Muscle layer of colon (tissue), 2 donors: ENCODE measurements at regions not wholly inside any gene's neighbourhood (a gene's known extent, or its start where the extent isn't known, plus 50 kb on each side); places are given as distances from the start of the nearest gene placed in this dataset.
"Not testable (repeated sequence)": the region's sequence is repeated elsewhere in the genome, so short reads cannot be mapped to it uniquely, and the experiment has no call there.

ENCODE experiments used
- H3K27ac ChIP-seq: one replicate; pipeline ENCODE4 v1.7.0; 2013; ENCODE audit warnings: low read depth, mild to moderate bottlenecking, low read length, moderate library complexity
- H3K27me3 ChIP-seq, 2 donors: one replicate each; pipeline ENCODE4 v1.7.0; 2013; ENCODE audit warnings: low read length in 2 of 2, mild to moderate bottlenecking in 2 of 2; ENCODE audit not compliant: insufficient read depth in 2 of 2, control insufficient read depth in 1 of 2
- H3K36me3 ChIP-seq: one replicate; pipeline ENCODE4 v1.7.0; 2013; ENCODE audit warnings: mild to moderate bottlenecking, low read length; ENCODE audit not compliant: insufficient read depth
- H3K4me1 ChIP-seq: one replicate; pipeline ENCODE4 v1.7.0; 2013; ENCODE audit warnings: mild to moderate bottlenecking, low read length; ENCODE audit not compliant: insufficient read depth
- H3K4me3 ChIP-seq, 2 donors: one replicate each; pipeline ENCODE4 v1.7.0; 2013; ENCODE audit warnings: low read length in 2 of 2, low read depth in 1 of 2, mild to moderate bottlenecking in 1 of 2, moderate library complexity in 1 of 2
- H3K9ac ChIP-seq: one replicate; pipeline ENCODE4 v1.7.0; 2013; ENCODE audit warnings: low read length
- H3K9me3 ChIP-seq: one replicate; pipeline ENCODE4 v1.7.0; 2013; ENCODE audit warnings: mild to moderate bottlenecking, low read length
- donor health status: abdominal sarcoma.
- donor health status: Adenocarcinoma of cecum.

DNA sequence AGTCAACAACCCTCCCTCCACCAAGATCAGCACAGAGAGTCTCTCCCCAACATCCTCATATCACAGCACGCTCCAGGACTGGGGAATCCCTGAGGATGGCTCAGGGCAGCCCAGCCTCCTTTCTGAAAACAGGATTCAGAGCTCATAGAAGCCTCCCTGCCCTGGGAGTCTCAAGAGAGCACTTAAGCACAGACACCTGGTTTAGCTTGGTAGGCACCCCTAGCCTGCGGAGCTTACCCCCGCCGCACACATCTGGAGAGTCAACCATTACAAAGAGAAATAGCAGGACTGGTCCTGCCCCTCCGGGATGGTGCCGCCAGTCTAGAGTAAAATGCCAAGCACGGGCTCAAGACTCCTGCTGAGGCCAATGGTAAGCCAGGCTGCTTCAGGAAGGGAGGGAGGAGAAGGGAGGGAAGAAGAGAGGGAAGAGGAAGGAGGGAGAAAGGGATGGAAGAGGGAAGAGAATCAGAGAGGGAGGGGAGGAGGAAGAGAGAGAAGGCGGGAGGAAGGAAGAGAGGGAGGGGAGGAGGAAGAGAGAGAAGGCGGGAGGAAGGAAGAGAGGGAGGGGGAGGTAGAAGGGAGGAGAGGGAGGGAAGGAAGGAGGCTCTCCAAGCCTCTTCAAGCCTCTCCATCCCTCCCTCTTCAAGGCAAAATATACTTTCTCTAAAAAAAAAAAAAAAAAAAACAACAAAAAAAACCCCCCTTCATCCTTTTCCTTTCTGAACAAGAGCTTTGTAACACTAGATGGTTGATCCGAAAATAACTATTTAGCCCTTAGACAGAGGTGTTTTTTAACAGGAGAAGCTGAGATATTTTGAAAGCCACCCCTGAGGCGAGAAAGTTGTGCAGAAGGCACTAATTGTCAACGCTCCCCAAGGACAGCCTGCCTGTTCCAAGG is 278.6 kb upstream of the TLE3 start:
- Histone ChIP-seq H3K36me3 (no peaks in the 10 kb centered on the region), H3K27me3 (no peaks in the 10 kb centered on the region), H3K9ac (peak overlapping the region; percentile 31), H3K27ac (peak overlapping the region; percentile 48), H3K9me3 (no peaks in the 10 kb centered on the region), H3K4me3 (peak overlapping the region in 1 of 2 donors; percentile 49), H3K4me1 (peaks cover 37% of the 10 kb centered on the region)

DNA sequence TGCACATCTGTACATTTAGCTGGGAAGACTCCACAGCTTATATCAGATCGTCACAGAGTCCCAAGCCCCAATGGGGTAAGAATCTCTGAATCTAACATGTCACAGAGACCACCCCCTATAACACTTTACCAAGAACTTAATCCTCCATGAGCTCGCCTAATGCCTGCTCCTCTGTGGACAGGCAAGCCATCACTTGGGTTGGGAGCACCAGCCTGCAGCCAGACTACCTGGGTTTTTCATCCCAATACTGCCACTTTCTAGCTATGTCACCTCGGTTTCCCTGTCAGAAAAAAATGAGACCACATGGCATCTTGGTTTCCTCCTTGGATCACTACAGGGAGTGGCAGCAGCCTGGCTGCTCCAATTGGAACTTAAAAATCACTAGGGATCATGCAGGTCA is 277.9 kb upstream of the TLE3 start:
- Histone ChIP-seq H3K27ac (no peak overlapping the region), H3K36me3 (no peaks in the 10 kb centered on the region), H3K27me3 (no peaks in the 10 kb centered on the region), H3K9ac (no peak overlapping the region), H3K9me3 (no peaks in the 10 kb centered on the region), H3K4me1 (peaks cover 37% of the 10 kb centered on the region), H3K4me3 (no peak overlapping the region)

DNA sequence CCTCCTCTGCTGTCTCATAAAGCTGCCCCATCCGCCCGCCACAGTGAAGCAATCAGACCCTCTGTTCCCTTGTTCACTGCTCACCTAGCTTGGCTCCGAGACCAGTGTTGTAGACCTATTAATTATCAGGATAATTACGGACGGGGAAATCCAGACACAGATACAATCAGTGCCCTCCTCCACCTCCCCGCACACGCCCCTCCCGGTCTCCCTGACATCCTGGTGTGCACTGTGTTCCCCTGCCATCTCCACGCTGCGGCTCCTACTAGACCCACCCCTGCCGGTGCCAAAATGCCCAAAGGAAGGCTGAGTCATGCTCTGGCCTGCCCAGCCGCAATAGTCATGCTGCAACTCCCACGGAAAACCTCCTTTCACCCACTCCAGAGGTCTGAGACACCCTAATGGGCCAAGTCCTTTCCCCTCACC is 277.3 kb upstream of the TLE3 start:
- Histone ChIP-seq H3K9ac (no peak overlapping the region), H3K9me3 (no peaks in the 10 kb centered on the region), H3K36me3 (no peaks in the 10 kb centered on the region), H3K4me1 (peaks cover 37% of the 10 kb centered on the region), H3K27ac (no peak overlapping the region), H3K27me3 (no peaks in the 10 kb centered on the region), H3K4me3 (no peak overlapping the region)

DNA sequence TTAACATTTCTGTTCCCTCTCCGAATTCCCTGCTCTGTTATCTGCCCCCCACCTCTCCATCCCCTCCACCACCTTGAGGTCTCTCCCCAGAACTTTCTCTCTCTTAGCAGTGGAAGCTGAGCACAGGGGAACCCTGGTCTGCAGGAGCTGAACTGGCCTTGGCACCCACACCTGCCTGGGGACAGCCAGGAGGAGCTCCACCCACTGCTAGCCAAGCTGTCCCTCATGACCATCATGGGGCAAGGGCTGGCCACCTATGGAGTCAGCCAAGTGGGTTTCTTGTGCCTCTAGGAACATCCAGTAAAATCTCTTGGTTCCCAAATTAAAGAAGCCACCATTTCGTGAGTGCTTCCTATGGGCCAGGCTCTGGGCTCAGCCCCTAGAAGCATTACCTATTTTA is 276.4 kb upstream of the TLE3 start:
- Histone ChIP-seq H3K4me3 (no peak overlapping the region), H3K27me3 (no peaks in the 10 kb centered on the region), H3K4me1 (peaks cover 37% of the 10 kb centered on the region), H3K27ac (no peak overlapping the region), H3K36me3 (no peaks in the 10 kb centered on the region), H3K9me3 (no peaks in the 10 kb centered on the region), H3K9ac (no peak overlapping the region)

DNA sequence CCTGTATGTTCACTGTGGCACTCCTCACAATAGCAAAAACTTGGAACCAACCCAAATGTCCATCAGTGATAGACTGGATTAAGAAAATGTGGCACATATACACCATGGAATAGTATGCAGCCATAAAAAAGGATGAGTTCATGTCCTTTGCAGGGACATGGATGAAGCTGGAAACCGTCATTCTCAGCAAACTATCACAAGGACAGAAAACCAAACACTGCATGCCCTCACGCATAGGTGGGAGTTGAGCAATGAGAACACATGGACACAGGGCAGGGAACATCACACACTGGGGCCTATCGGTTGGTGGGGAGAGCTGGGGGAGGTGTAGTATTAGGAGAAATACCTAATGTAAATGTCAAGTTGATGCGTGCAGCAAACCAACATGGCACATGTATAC is 275.7 kb upstream of the TLE3 start:
- H3K27me3 ChIP-seq, H3K4me3 ChIP-seq, H3K36me3 ChIP-seq, H3K9me3 ChIP-seq, H3K9ac ChIP-seq, H3K27ac ChIP-seq: not testable (repeated sequence)
- H3K4me1 ChIP-seq, result peaks cover 32% of the 10 kb centered on the region

DNA sequence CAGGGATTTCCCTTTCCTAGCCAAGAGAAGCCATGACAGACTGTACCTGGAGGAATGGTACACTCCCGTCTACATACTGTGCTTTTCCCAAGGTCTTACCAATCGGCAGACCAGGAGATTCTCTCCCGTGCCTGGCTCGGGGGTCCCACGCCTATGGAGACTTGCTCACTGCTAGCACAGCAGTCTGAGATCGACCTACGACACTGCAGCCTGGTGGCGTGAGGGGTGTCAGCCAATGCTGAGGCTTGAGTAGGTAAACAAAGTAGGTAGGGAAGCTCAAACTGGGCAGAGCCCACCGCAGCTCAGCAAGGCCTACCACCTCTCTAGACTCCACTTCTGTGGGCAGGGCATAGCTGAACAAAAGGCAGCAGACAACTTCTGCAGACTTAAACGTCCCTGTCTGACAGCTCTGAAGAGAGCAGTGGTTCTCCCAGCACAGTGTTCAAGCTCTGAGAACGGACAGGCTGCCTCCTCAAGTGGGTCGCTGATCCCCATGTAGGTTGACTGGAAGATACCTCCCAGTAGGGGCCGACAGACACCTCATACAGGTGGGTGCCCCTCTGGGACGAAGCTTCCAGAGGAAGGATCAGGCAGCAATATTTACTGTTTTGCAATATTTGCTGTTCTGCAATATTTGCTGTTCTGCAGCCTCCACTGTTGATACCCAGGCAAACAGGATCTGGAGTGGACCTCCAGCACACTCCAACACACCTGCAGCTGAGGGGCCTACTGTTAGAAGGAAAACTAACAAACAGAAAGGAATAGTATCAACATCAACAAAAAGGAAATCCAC is 270.4 kb upstream of the TLE3 start:
- H3K4me3 ChIP-seq, H3K9me3 ChIP-seq, H3K36me3 ChIP-seq, H3K4me1 ChIP-seq, H3K9ac ChIP-seq, H3K27me3 ChIP-seq, H3K27ac ChIP-seq: not testable (repeated sequence)

DNA sequence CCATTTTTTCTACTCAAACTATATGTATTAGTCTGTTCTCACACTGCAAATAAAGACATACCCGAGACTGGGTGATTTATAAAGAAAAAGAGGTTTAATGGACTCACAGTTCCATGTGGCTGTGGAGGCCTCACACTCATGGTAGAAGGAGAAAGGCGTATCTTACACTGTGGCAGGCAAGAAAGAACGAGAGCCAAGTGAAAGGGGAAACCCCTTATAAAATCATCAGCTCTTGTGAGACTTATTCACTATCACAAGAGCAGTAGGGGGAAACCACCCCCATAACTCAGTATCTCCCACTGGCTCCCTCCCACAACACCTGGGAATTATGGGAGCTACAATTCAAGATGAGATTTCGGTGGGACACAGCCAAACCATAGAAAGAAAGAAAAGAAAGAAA is 266.3 kb upstream of the TLE3 start:
- not testable (repeated sequence) for H3K27me3 ChIP-seq, H3K9ac ChIP-seq, H3K36me3 ChIP-seq, H3K27ac ChIP-seq, H3K4me1 ChIP-seq, H3K4me3 ChIP-seq, H3K9me3 ChIP-seq

DNA sequence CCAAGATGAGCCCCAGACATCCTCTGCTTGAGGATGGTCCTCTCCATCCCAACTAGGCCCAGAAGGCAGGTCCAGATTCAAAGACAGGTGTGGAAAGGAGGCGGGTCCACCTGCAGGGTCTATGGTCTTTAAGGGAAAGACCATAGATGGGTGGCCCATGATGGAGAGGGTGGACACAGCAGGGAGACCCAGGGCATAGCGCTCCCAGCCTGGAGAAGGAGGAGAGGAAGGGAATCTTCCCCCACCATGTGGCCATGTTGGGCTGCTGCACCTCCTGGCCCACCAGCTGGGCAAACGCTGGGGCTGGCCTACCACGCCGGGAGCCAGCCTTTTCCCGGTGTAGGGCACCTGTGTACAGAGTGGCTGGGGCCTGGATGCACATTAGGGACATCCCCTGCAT is 265.2 kb upstream of the TLE3 start:
- no peaks in the 10 kb centered on the region for H3K4me1 ChIP-seq

DNA sequence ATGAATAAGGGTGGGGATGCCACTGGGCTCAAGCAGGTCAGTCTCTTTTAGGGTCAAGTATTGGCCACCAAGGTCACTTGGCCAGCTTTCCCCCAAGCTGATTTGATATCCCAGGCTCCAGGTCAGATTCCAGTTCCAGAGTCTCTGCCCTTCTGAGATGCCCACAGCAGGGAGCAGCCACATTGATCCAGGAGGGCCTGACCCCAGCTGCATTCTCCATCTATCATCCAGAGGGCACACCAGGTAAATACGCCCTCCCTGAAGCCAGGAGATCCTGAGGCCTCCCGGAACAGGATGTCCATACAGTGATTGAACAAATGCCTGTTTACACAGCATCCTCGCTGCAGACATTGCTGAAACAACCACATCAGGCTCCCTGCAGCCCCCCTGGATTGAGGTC is 264.6 kb upstream of the TLE3 start:
- H3K36me3 ChIP-seq, result no peaks in the 10 kb centered on the region
- no peak overlapping the region for H3K4me3 ChIP-seq
- H3K4me1 ChIP-seq, result no peaks in the 10 kb centered on the region
- H3K9ac ChIP-seq, result no peak overlapping the region
- no peaks in the 10 kb centered on the region for H3K27me3 ChIP-seq
- H3K9me3 ChIP-seq, result no peaks in the 10 kb centered on the region
- H3K27ac ChIP-seq, result no peak overlapping the region

More for the DNA sequence above, 265.2 kb upstream of the TLE3 start:
- H3K9me3 ChIP-seq, result no peaks in the 10 kb centered on the region
- H3K27ac ChIP-seq, result no peak overlapping the region
- no peak overlapping the region for H3K9ac ChIP-seq
- H3K36me3 ChIP-seq, result no peaks in the 10 kb centered on the region
- H3K4me3 ChIP-seq, result no peak overlapping the region
- no peaks in the 10 kb centered on the region for H3K27me3 ChIP-seq

DNA sequence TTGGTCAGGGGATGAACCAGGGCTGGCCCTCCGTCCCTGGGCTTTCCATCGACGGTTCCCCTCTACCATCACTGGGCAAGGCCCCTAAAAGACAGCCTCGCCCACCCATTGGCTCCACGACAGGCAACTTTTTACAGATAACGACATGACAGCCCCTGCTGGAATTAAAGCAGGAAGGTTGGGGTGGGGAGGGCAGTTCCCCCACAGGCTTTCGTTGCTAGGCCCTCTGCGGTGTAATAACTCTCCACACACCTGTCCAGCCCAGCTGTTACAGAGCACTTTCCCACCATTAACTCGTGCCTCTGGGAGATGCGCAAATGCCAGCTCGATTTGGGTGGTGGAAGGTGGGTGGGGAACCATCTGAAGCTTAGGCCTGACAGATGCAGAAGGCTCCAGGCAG is 264.2 kb upstream of the TLE3 start:
- Histone ChIP-seq H3K36me3 (no peaks in the 10 kb centered on the region), H3K9ac (no peak overlapping the region), H3K9me3 (no peaks in the 10 kb centered on the region), H3K4me1 (no peaks in the 10 kb centered on the region), H3K27ac (no peak overlapping the region), H3K27me3 (no peaks in the 10 kb centered on the region), H3K4me3 (no peak overlapping the region)

DNA sequence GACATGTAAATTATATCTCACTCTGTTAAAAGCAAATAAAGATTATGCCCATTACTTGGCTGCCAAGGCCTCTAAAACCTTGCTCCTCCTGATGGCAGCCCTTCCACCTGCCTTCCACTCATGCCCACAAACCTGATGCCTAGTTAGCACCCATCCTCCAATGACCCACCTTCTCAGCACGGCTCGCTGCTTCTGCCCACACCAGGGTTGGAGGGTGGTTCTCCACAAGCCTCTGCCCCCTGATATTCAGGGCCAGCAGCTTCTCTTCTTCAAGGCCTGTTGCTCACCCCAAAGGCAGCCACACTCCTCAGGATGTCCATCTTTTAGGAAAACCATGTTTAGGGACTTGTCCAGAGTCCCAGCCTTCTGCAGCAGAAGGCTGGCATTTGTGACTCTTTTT is 263.4 kb upstream of the TLE3 start:
- Histone ChIP-seq H3K4me3 (no peak overlapping the region), H3K27me3 (no peaks in the 10 kb centered on the region), H3K4me1 (no peaks in the 10 kb centered on the region), H3K27ac (no peak overlapping the region), H3K9me3 (no peaks in the 10 kb centered on the region), H3K36me3 (no peaks in the 10 kb centered on the region), H3K9ac (no peak overlapping the region)
